ENCODE measurements at regions not wholly inside any gene's neighbourhood (a gene's known extent, or its start where the extent isn't known, plus 50 kb on each side); places are given as distances from the start of the nearest gene placed in this dataset.
A peak's percentile ranks its signal among the peaks of the same experiment; 100 is the strongest.
"Not testable (repeated sequence)": the region's sequence is repeated elsewhere in the genome, so short reads cannot be mapped to it uniquely, and the experiment has no call there.

DNA sequence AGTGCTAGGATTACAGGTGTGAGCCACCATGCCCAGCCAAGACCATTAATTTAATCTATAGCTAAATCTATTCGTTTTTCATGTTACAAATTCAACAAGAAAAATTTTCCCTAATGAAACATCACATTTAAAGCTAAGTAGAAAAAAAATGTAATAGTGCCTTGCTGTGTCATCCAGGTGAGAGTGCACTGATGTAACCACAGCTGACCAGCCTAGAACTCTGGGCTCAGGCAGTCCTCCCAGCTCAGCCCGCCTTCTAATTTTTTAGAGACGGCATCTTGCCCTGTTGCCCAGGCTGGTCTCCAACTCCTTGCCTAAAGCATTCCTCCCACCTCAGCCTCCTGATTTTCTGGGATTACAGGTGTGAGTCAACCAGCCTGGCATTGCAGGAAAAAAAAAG is 109.0 kb downstream of the PPIAL4G start:
- Mint-ChIP-seq H3K36me3 (no peaks in the 10 kb centered on the region), H3K27ac (no peak overlapping the region), H3K9me3 (no peaks in the 10 kb centered on the region), H3K4me1 (peaks cover 17% of the 10 kb centered on the region), H3K4me3 (no peak overlapping the region), H3K27me3 (peaks cover 2% of the 10 kb centered on the region)
- DNase-seq (ENCODE audit: low spot score in 2 of 2) = no peak
- ATAC-seq (ENCODE audit: low read depth) = no peak

DNA sequence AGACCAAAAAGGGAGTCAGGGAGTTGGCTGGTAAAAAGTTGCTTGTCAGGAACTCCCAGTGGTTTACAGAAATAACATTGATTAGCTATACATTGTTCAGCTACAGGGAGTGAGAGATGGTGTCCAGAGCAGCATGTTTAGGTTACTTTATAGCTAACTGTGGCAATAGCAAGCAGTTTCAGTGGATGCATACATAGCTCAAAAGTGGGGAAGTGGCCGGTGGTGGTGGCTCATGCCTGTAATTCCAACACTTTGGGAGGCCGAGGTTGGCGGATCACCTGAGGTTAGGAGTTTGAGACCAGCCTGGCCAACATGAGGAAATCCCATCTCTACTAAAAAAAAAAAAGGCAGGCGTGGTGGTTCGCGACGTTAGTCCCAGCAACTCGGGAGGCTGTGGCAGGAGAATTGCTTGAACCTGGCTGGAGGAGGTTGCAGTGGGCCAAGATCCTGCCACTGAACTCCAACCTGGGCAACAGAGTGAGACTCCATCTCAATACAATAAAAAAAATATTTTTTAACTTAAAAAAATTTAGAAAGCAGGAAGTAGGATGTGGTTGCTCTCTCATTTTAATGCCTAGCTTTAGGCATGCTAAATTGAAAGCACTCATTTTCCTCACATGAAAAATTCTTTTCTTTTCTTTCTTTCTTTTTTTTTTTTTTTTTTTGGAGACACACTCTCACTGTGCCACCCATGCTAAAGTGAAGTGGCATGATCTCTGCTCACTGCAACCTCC is 109.7 kb downstream of the PPIAL4G start:
- no peaks in the 10 kb centered on the region for H3K9me3 Mint-ChIP-seq
- DNase-seq (ENCODE audit: low spot score in 2 of 2) (no peak), ATAC-seq (ENCODE audit: low read depth) (no peak)
- peaks cover 17% of the 10 kb centered on the region for H3K4me1 Mint-ChIP-seq
- H3K27ac Mint-ChIP-seq = peak overlapping the region; percentile 80
- H3K27me3 Mint-ChIP-seq = peaks cover 2% of the 10 kb centered on the region
- H3K4me3 Mint-ChIP-seq = no peak overlapping the region
- no peaks in the 10 kb centered on the region for H3K36me3 Mint-ChIP-seq

DNA sequence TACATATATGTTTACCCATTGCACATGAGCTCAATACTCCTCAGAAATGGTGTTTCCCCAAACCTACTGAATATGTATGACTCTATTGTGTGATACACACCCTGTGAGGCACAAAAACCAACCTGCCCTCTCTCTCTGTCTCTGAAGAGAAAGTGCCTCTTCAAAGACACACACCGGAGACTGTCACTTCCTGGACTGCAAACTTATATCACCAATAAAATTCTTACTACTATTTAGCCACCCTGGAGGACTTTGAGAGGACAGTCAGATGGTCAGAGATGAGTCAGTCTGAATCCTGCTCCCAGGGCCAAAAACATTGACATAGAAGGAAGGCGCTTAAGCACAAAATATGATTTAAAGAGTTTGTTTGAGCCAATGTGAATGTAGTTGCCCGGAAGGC is 110.4 kb downstream of the PPIAL4G start:
- Mint-ChIP-seq H3K4me3 (peak overlapping the region; percentile 6), H3K27me3 (no peaks in the 10 kb centered on the region), H3K36me3 (no peaks in the 10 kb centered on the region), H3K27ac (peak overlapping the region; percentile 80), H3K9me3 (no peaks in the 10 kb centered on the region), H3K4me1 (peaks cover 17% of the 10 kb centered on the region)
- no peak for ATAC-seq (ENCODE audit: low read depth)
- DNase-seq (ENCODE audit: low spot score in 2 of 2) = no peak

- Mint-ChIP-seq H3K4me1 (peaks cover 17% of the 10 kb centered on the region), H3K27ac (peak overlapping the region; percentile 80)
- not testable (repeated sequence) for DNase-seq (ENCODE audit: low spot score in 2 of 2); H3K4me3 Mint-ChIP-seq; ATAC-seq (ENCODE audit: low read depth); H3K36me3 Mint-ChIP-seq; H3K9me3 Mint-ChIP-seq; H3K27me3 Mint-ChIP-seq
These were observed 110.9 kb downstream of the PPIAL4G start for GRCh38 chr1:148372051-148372726.

DNA sequence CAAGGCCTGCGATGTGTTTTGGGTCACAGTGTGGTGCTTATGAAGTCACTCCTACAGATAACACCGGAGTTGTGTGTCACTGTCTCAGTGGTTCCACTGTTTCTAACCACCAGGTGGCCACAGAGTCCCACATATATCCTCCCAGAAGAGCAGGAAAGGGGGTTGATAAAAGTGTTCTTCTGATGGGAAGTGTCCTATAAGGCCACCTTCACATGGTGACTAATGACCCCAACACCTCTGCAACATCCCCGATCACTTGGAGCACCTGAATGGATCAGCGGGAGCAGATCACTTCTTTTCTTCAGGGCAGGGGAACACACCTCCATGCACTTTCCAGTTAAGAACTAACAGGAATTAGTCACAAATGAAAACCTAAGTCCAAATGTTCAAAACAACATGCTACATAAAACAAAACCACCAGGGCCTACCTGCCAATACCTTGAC is 111.5 kb downstream of the PPIAL4G start:
- H3K36me3 Mint-ChIP-seq, H3K27me3 Mint-ChIP-seq, H3K27ac Mint-ChIP-seq, H3K9me3 Mint-ChIP-seq, H3K4me3 Mint-ChIP-seq: not testable (repeated sequence)
- peak; percentile 99 for ATAC-seq (ENCODE audit: low read depth)
- peak; percentile 59 to 65 for DNase-seq (ENCODE audit: low spot score in 2 of 2)
- H3K4me1 Mint-ChIP-seq = peaks cover 17% of the 10 kb centered on the region

DNA sequence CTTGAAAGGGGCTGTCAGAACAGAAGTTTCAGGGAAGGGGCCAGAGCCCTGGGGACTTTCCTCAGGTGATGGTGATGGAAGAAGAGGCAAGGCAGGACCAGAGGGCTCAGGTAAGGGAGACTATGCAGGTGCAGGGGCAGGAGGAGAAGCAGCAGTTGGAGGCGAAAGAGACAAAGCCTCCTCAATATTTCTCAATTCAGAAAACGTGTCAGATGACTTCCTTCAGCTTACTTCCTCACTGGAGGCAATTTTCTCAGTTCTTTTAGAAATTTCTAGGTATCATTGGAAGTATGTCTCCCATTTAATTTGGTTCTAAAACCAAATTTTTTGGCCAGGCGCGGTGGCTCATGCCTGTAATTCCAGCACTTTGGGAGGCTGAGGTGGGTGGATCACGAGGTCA is 112.4 kb downstream of the PPIAL4G start:
- H3K4me1 Mint-ChIP-seq = peaks cover 17% of the 10 kb centered on the region
- DNase-seq (ENCODE audit: low spot score in 2 of 2); H3K9me3 Mint-ChIP-seq; H3K36me3 Mint-ChIP-seq; H3K27ac Mint-ChIP-seq; ATAC-seq (ENCODE audit: low read depth); H3K27me3 Mint-ChIP-seq; H3K4me3 Mint-ChIP-seq: not testable (repeated sequence)

- no peaks in the 10 kb centered on the region for H3K36me3 Mint-ChIP-seq
- peaks cover 6% of the 10 kb centered on the region for H3K27me3 Mint-ChIP-seq
- no peak overlapping the region for H3K27ac Mint-ChIP-seq
- no peaks in the 10 kb centered on the region for H3K9me3 Mint-ChIP-seq
- peaks cover 13% of the 10 kb centered on the region for H3K4me1 Mint-ChIP-seq
- DNase-seq (ENCODE audit: low spot score in 2 of 2) = no peak
- no peak overlapping the region for H3K4me3 Mint-ChIP-seq
- no peak for ATAC-seq (ENCODE audit: low read depth)
These were observed 115.5 kb downstream of the PPIAL4G start for GRCh38 chr1:148367596-148367995.

GRCh38 chr1:148366136-148366753 is 116.9 kb downstream of the PPIAL4G start:
- H3K36me3 Mint-ChIP-seq; DNase-seq (ENCODE audit: low spot score in 2 of 2); H3K9me3 Mint-ChIP-seq; ATAC-seq (ENCODE audit: low read depth); H3K27ac Mint-ChIP-seq; H3K4me3 Mint-ChIP-seq: not testable (repeated sequence)
- Mint-ChIP-seq H3K27me3 (peaks cover 12% of the 10 kb centered on the region), H3K4me1 (peaks cover 14% of the 10 kb centered on the region)

- Mint-ChIP-seq H3K4me1 (peaks cover 15% of the 10 kb centered on the region), H3K27me3 (peaks cover 15% of the 10 kb centered on the region)
- not testable (repeated sequence) for H3K36me3 Mint-ChIP-seq; DNase-seq (ENCODE audit: low spot score in 2 of 2); ATAC-seq (ENCODE audit: low read depth); H3K27ac Mint-ChIP-seq; H3K9me3 Mint-ChIP-seq; H3K4me3 Mint-ChIP-seq
These were observed 118.0 kb downstream of the PPIAL4G start for GRCh38 chr1:148365151-148365550.

- not testable (repeated sequence) for ATAC-seq (ENCODE audit: low read depth); H3K27ac Mint-ChIP-seq
These were observed 119.1 kb downstream of the PPIAL4G start for GRCh38 chr1:148363979-148364378.

DNA sequence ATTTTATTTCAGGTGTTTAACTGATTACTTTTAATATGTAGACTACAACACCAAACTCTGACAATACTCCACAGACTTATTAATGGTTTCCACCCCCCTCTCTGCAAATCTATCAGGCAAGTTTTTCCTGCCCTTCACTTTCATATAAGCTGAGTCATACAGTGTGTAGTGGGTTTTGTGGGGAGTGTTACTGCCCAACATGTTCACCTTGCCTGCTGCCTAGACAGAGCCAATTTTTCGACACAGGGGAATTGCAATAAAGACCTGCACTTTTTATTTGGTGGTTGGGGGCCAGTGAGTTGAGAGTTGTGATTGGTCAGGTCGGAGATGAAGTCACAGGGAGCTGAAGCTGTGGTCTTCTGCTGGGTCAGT is 119.7 kb downstream of the PPIAL4G start:
- ATAC-seq (ENCODE audit: low read depth) (no peak), DNase-seq (ENCODE audit: low spot score in 2 of 2) (no peak)
- H3K4me1 Mint-ChIP-seq = peaks cover 15% of the 10 kb centered on the region
- H3K9me3 Mint-ChIP-seq = no peaks in the 10 kb centered on the region
- no peak overlapping the region for H3K4me3 Mint-ChIP-seq
- no peaks in the 10 kb centered on the region for H3K36me3 Mint-ChIP-seq
- no peak overlapping the region for H3K27ac Mint-ChIP-seq
- H3K27me3 Mint-ChIP-seq = peaks cover 16% of the 10 kb centered on the region

More at GRCh38 chr1:148363979-148364378, 119.1 kb downstream of the PPIAL4G start:
- H3K36me3 Mint-ChIP-seq; H3K9me3 Mint-ChIP-seq; H3K4me3 Mint-ChIP-seq; DNase-seq (ENCODE audit: low spot score in 2 of 2): not testable (repeated sequence)
- Mint-ChIP-seq H3K4me1 (peaks cover 15% of the 10 kb centered on the region), H3K27me3 (peaks cover 15% of the 10 kb centered on the region)

- DNase-seq (ENCODE audit: low spot score in 2 of 2) = no peak
- Mint-ChIP-seq H3K27ac (no peak overlapping the region), H3K27me3 (peaks cover 21% of the 10 kb centered on the region)
These were observed 120.3 kb downstream of the PPIAL4G start for GRCh38 chr1:148362626-148363438.

DNA sequence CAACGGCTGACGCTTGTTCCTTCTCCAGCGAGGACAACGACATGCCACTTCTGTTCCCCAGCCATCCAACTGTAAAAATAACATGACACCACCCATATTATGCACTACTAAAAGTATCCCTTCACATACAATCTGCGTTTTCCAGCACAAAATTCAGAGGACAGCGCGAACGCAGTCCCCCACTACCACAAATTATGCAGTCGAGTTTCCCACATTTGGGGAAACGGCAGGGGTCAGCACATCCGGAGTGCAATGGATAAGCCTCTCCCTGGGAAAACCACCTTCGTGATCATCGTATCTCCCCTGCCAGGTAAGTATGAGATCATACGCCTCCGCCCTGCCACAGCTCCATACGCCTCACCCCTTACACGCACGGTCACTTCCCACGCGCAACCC is 120.9 kb downstream of the PPIAL4G start:
- Mint-ChIP-seq H3K27me3 (peaks cover 26% of the 10 kb centered on the region), H3K9me3 (no peaks in the 10 kb centered on the region), H3K27ac (peak overlapping the region; percentile 11), H3K36me3 (no peaks in the 10 kb centered on the region), H3K4me1 (peaks cover 15% of the 10 kb centered on the region), H3K4me3 (peak overlapping the region; percentile 82)
- ATAC-seq (ENCODE audit: low read depth) (peak; percentile 39), DNase-seq (ENCODE audit: low spot score in 2 of 2) (no peak)

More at GRCh38 chr1:148362626-148363438, 120.3 kb downstream of the PPIAL4G start:
- Mint-ChIP-seq H3K9me3 (no peaks in the 10 kb centered on the region), H3K36me3 (no peaks in the 10 kb centered on the region), H3K4me1 (peaks cover 15% of the 10 kb centered on the region), H3K4me3 (peak overlapping the region; percentile 82)
- no peak for ATAC-seq (ENCODE audit: low read depth)

All from memory B cell (primary cell).